ENCODE measurements at regions not wholly inside any gene's neighbourhood (a gene's known extent, or its start where the extent isn't known, plus 50 kb on each side); places are given as distances from the start of the nearest gene placed in this dataset.
"Not testable (repeated sequence)": the region's sequence is repeated elsewhere in the genome, so short reads cannot be mapped to it uniquely, and the experiment has no call there.

DNA sequence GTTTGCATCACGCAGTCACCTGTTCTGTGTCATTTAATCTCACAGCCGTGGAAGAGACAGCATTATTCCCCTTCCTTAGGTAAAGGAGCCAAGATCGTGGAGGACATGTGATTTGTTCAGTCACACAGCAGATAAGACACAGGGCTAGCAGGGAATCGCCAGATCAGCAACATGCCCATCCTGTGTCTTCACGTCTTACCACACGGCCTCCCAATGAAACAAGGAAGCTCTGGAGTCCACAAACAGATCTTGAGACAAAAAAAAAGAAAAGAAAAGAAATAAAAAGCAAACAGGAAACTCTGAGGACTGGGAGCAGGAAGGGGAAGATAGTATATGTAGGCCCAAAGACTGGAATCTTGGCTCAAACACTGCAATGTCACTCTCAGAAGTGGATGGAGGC is 155.3 kb downstream of the ADSS2 start:
- no peak overlapping the region for H3K4me3 ChIP-seq
- no peaks in the 10 kb centered on the region for H3K9me3 ChIP-seq (replicated peaks in 1 of 3)
- intact Hi-C loops (cut with DNase I) = no loop called here
- no peaks in the 10 kb centered on the region for H3K27me3 ChIP-seq
- peak in 5 of 7 donors; percentile 42 to 59 (median 42) for DNase-seq
- peaks cover 0 to 10% of the 10 kb centered on the region in 2 donors for H3K4me1 ChIP-seq (replicated peaks in 1 of 2)
- H3K27ac ChIP-seq = peak overlapping the region in 1 of 5 donors; percentile 46
- H3K36me3 ChIP-seq (replicated peaks in 1 of 2) = no peaks in the 10 kb centered on the region
- 23 to 38% (median 31%) methylated on average over 6 of the region's 6 CpGs for WGBS, 4 donors
- TF ChIP-seq POLR2A (IDR thresholded peaks at IDR 0.05) (no peak), CTCF (IDR thresholded peaks at IDR 0.05) (no peak)

- Histone ChIP-seq H3K27ac (no peak overlapping the region), H3K27me3 (no peaks in the 10 kb centered on the region), H3K36me3 (replicated peaks in 1 of 2) (no peaks in the 10 kb centered on the region), H3K4me1 (replicated peaks in 1 of 2) (peaks cover 0 to 10% of the 10 kb centered on the region in 2 donors), H3K9me3 (replicated peaks in 1 of 3) (no peaks in the 10 kb centered on the region), H3K4me3 (no peak overlapping the region)
- intact Hi-C loops (cut with DNase I) = no loop called here
- no peak for TF ChIP-seq CTCF (IDR thresholded peaks at IDR 0.05)
- no peak for TF ChIP-seq POLR2A (IDR thresholded peaks at IDR 0.05)
- no peak for DNase-seq
- WGBS, 4 donors = 93 to 98% (median 94%) methylated on average over 3 of the region's 3 CpGs
Observed at GRCh38 chr1:244297087-244297486, 154.6 kb downstream of the ADSS2 start.

GRCh38 chr1:244297616-244298015 is 154.1 kb downstream of the ADSS2 start:
- intact Hi-C loops (cut with DNase I) = no loop called here
- no peak overlapping the region for H3K4me3 ChIP-seq
- H3K27ac ChIP-seq = no peak overlapping the region
- no peak for DNase-seq
- no peak for TF ChIP-seq POLR2A (IDR thresholded peaks at IDR 0.05)
- no peak for TF ChIP-seq CTCF (IDR thresholded peaks at IDR 0.05)
- no peaks in the 10 kb centered on the region for H3K36me3 ChIP-seq (replicated peaks in 1 of 2)
- no peaks in the 10 kb centered on the region for H3K27me3 ChIP-seq
- WGBS, 4 donors = 87 to 96% (median 93%) methylated on average over 7 of the region's 7 CpGs
- H3K4me1 ChIP-seq (replicated peaks in 1 of 2) = peaks cover 0 to 10% of the 10 kb centered on the region in 2 donors
- H3K9me3 ChIP-seq (replicated peaks in 1 of 3) = no peaks in the 10 kb centered on the region

DNA sequence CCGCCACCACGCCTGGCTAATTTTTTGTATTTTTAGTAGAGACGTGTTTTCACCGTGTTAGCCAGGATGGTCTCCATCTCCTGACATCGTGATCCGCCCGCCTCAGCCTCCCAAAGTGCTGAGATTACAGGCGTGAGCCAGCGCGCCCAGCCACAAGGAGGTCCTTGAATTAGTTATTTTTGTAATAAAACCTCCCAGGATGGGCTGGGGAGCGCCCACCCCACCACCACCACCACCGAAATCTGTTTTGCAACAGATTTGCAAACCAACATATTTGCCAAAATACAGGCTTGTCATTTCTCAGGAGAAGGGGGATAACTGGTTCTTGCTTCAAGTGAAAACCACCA is 151.7 kb downstream of the ADSS2 start:
- intact Hi-C loops (cut with DNase I); H3K27me3 ChIP-seq; H3K4me1 ChIP-seq (replicated peaks in 1 of 2); H3K36me3 ChIP-seq (replicated peaks in 1 of 2); H3K9me3 ChIP-seq (replicated peaks in 1 of 3); DNase-seq: not testable (repeated sequence)
- peak overlapping the region in 1 of 4 donors; percentile 57 for H3K4me3 ChIP-seq
- WGBS, 4 donors = 91 to 92% (median 91%) methylated on average over 12 of the region's 12 CpGs
- peak overlapping the region in 2 of 5 donors; percentile 75 to 79 for H3K27ac ChIP-seq

GRCh38 chr1:244301595-244302130 is 150.0 kb downstream of the ADSS2 start:
- intact Hi-C loops (cut with DNase I) = no loop called here
- WGBS, 4 donors = 90 to 95% (median 93%) methylated on average over 5 of the region's 5 CpGs

More at GRCh38 chr1:244301595-244302130, 150.0 kb downstream of the ADSS2 start:
- no peaks in the 10 kb centered on the region for H3K36me3 ChIP-seq (replicated peaks in 1 of 2)
- no peak for DNase-seq
- H3K9me3 ChIP-seq (replicated peaks in 1 of 3) = no peaks in the 10 kb centered on the region
- no peak overlapping the region for H3K27ac ChIP-seq
- H3K4me1 ChIP-seq (replicated peaks in 1 of 2) = peaks cover 5 to 10% of the 10 kb centered on the region in 2 donors
- H3K4me3 ChIP-seq = no peak overlapping the region
- no peaks in the 10 kb centered on the region for H3K27me3 ChIP-seq
- no peak for TF ChIP-seq POLR2A (IDR thresholded peaks at IDR 0.05)
- TF ChIP-seq CTCF (IDR thresholded peaks at IDR 0.05) = no peak
